ENCODE measurements at regions not wholly inside any gene's neighbourhood (a gene's known extent, or its start where the extent isn't known, plus 50 kb on each side); places are given as distances from the start of the nearest gene placed in this dataset.

DNA sequence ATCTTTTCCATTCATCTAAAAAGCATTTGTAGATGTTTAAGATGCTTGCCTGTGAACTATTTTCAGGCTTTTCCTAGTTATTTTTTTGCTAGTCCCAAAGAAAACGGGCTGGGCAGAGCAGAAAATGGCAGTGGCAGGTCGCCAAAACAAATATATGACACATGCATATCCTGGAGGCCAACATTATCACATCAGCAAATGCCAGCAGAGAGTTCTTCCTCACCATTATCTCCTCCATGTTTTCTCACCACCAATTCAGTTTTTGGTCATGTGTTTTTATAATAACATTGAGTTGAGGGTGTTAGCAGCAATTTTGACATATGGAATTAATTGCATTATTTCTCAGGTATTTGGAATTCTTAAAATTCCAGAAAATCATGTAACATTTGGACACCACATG lies 97.9 kb upstream of the EOLA2 start:
- intact Hi-C loops (cut with micrococcal nuclease): no loop called here
- Mint-ChIP-seq H3K27ac (no peak overlapping the region), H3K4me3 (no peak overlapping the region), H3K27me3 (ENCODE audit: low read depth) (no peaks in the 10 kb centered on the region), H3K9me3 (peaks cover 9% of the 10 kb centered on the region), H3K36me3 (ENCODE audit: low read depth) (peaks cover 2% of the 10 kb centered on the region), H3K4me1 (ENCODE audit: low read depth) (no peaks in the 10 kb centered on the region)
- CTCF ChIA-PET: no interaction called here
- DNase-seq: no peak

DNA sequence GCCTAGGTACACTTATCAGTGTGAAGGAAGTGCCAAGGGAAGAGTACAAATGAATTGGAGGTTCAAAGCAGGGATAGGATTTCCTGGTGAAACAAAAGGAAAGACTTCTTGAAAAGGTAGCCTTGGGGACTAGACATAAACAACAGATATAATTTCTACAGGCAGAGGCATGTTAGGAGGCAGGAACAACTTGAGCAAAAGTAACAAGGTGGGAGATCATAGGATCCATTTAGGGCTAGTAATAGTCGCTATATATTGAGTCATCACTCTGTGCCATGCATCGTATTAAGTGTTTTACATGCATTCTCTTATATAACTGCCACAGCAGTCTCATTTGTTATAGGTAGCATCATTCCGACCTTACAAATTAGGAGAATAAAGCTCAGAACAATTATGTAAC lies 98.3 kb upstream of the EOLA2 start:
- intact Hi-C loops (cut with micrococcal nuclease): no loop called here
- DNase-seq: no peak
- Mint-ChIP-seq H3K4me3 (no peak overlapping the region), H3K27me3 (ENCODE audit: low read depth) (no peaks in the 10 kb centered on the region), H3K9me3 (peaks cover 9% of the 10 kb centered on the region), H3K4me1 (ENCODE audit: low read depth) (no peaks in the 10 kb centered on the region), H3K27ac (no peak overlapping the region), H3K36me3 (ENCODE audit: low read depth) (peaks cover 2% of the 10 kb centered on the region)
- CTCF ChIA-PET: no interaction called here

DNA sequence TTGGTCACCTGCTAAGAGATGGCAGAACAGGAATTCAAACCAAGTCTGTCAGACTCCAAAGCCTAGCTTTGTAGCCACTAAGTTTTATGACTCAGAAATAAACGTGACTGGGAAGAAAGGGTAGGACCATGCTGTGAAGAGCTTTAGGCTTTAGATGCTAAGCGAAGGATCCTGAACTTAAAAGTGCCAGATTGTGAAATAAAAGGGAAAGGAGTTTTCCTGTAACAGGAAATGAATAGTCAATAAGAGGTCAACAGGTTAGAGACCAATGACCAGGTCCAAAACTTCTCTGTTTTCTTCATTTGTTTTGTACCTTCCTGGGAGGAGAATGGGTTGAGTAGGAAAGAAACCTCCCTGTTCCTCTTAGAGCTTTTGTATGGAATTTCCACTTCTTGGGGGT lies 98.8 kb upstream of the EOLA2 start:
- intact Hi-C loops (cut with micrococcal nuclease): no loop called here
- peaks cover 2% of the 10 kb centered on the region for H3K36me3 Mint-ChIP-seq (ENCODE audit: low read depth)
- CTCF ChIA-PET: no interaction called here
- H3K4me3 Mint-ChIP-seq: no peak overlapping the region
- no peak for DNase-seq
- no peaks in the 10 kb centered on the region for H3K4me1 Mint-ChIP-seq (ENCODE audit: low read depth)
- H3K9me3 Mint-ChIP-seq: peaks cover 9% of the 10 kb centered on the region
- no peaks in the 10 kb centered on the region for H3K27me3 Mint-ChIP-seq (ENCODE audit: low read depth)
- H3K27ac Mint-ChIP-seq: no peak overlapping the region

DNA sequence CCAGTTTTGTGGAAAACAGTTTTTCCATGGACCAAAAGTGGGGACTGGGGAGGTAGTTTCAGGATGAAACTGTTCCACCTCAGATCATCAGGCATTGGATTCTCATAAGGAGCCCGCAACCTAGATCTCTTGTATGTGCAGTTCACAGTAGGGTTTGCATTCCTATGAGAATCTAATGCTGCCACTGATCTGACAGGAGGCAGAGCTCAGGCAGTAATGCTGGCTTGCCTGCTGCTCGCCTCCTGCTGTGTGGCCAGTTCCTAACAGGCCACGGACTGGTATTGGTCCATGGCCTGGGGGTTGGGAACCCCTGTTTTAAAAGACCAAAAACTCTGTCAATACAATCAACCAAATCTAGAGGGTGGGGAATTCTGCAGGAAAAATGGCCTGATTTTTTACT lies 100.0 kb upstream of the EOLA2 start:
- H3K4me3 Mint-ChIP-seq: no peak overlapping the region
- H3K27me3 Mint-ChIP-seq (ENCODE audit: low read depth): peaks cover 4% of the 10 kb centered on the region
- intact Hi-C loops (cut with micrococcal nuclease): no loop called here
- peaks cover 9% of the 10 kb centered on the region for H3K9me3 Mint-ChIP-seq
- DNase-seq: no peak
- CTCF ChIA-PET: no interaction called here
- H3K4me1 Mint-ChIP-seq (ENCODE audit: low read depth): no peaks in the 10 kb centered on the region
- H3K36me3 Mint-ChIP-seq (ENCODE audit: low read depth): peaks cover 2% of the 10 kb centered on the region
- H3K27ac Mint-ChIP-seq: no peak overlapping the region

DNA sequence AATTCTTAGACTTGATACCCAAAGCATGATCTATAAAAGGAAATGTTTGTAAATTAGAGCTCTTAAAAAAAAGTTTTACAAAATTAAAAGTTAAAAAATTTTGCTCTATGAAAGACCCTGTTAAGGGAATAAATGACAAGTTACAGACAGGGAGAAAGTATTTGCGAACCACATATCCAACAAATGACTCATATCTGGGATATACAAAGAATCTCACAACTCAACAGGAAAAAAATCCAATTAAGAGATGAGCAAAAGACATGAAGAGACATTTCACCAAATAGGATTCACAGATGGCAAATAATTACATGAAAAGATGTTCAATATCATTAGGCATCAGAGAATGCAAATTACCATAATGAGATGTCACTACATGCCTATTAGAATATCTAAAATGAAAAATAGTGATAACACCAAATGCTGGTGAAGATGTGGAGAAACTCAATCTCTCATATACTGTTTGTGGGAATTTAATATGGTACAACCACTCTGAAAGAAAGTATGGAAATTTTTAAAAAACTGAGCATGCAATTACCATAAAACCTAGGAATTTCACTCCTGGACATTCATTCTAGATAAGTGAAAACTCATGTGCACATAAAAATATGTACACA lies 100.8 kb upstream of the EOLA2 start:
- no peak for DNase-seq
- H3K4me3 Mint-ChIP-seq: no peak overlapping the region
- intact Hi-C loops (cut with micrococcal nuclease): no loop called here
- CTCF ChIA-PET: no interaction called here
- H3K9me3 Mint-ChIP-seq: peaks cover 9% of the 10 kb centered on the region
- H3K36me3 Mint-ChIP-seq (ENCODE audit: low read depth): peaks cover 2% of the 10 kb centered on the region
- peaks cover 4% of the 10 kb centered on the region for H3K27me3 Mint-ChIP-seq (ENCODE audit: low read depth)
- no peaks in the 10 kb centered on the region for H3K4me1 Mint-ChIP-seq (ENCODE audit: low read depth)
- H3K27ac Mint-ChIP-seq: no peak overlapping the region

DNA sequence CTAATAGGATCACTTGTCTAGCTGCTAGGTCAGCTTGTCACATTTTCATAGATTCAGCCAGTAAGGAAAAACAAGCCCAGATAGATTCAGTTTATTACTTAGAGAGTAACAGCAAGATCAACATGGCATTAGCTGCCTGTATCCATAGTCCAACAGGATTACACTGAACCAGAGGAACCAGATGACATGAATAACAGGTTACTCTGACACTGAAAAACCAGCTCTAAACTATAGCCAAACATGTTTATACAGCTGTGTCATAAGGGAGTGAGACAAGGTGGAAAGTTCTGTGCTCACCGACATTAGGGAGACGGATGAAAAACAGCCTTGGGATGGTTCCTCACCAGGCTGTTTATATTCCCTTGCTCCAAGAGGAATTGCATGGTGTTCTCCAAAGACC lies 102.9 kb upstream of the EOLA2 start:
- intact Hi-C loops (cut with micrococcal nuclease): no loop called here
- no peaks in the 10 kb centered on the region for H3K4me1 Mint-ChIP-seq (ENCODE audit: low read depth)
- CTCF ChIA-PET: interaction anchor here (0.7 kb wide), 1 partner anchor 505 kb away, joined by 3 read pairs; no protein-coding TSS in a partner anchor

DNA sequence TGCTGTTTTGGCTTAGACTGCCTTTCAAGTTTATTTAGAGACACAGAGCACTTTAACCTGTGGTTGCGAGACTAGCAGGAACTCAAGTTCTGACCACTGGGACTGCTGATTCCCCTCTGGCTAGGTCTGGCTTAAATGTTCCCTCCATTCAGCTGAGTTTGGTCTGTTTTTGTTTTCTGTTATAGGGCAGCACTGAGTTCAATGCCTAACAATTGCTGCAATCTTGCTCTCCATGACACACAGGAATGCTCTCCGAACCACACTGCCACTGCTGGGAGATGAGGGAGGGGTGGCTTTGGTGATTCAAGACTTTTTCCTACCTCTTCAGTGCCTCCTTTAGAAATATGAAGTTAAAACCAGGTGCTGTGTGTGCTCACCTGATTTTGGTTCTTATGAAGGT lies 106.3 kb upstream of the EOLA2 start:
- Mint-ChIP-seq H3K27ac (no peak overlapping the region), H3K9me3 (no peaks in the 10 kb centered on the region), H3K4me3 (no peak overlapping the region), H3K4me1 (ENCODE audit: low read depth) (no peaks in the 10 kb centered on the region), H3K36me3 (ENCODE audit: low read depth) (no peaks in the 10 kb centered on the region), H3K27me3 (ENCODE audit: low read depth) (peaks cover 4% of the 10 kb centered on the region)
- CTCF ChIA-PET: no interaction called here
- intact Hi-C loops (cut with micrococcal nuclease): no loop called here
- DNase-seq: no peak

More for the DNA sequence above, 102.9 kb upstream of the EOLA2 start:
- DNase-seq: no peak
- no peaks in the 10 kb centered on the region for H3K9me3 Mint-ChIP-seq
- peaks cover 4% of the 10 kb centered on the region for H3K27me3 Mint-ChIP-seq (ENCODE audit: low read depth)
- H3K36me3 Mint-ChIP-seq (ENCODE audit: low read depth): no peaks in the 10 kb centered on the region
- H3K27ac Mint-ChIP-seq: no peak overlapping the region
- H3K4me3 Mint-ChIP-seq: no peak overlapping the region

DNA sequence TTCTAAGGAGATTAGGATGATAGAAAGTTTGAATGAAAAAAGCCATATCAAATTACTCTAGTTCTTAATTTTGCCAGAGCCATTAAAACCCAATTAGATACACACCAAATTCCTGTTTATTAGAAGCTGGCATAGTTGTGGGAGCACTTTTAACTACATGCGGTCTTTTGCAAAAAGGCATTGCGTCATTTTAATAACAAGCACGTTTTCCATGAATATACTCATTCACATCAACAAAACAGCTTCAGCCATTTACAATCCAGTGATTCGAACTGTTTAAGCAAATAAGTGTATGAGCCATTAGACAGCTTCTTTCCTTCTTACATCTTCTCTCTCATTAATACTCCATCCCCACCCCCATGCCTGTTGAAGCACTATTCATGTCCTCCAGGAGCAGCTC lies 109.5 kb upstream of the EOLA2 start:
- H3K27me3 Mint-ChIP-seq (ENCODE audit: low read depth): peaks cover 2% of the 10 kb centered on the region
- H3K4me3 Mint-ChIP-seq: no peak overlapping the region
- intact Hi-C loops (cut with micrococcal nuclease): no loop called here
- no peaks in the 10 kb centered on the region for H3K4me1 Mint-ChIP-seq (ENCODE audit: low read depth)
- no peak for DNase-seq
- H3K27ac Mint-ChIP-seq: no peak overlapping the region
- CTCF ChIA-PET: no interaction called here
- no peaks in the 10 kb centered on the region for H3K9me3 Mint-ChIP-seq
- no peaks in the 10 kb centered on the region for H3K36me3 Mint-ChIP-seq (ENCODE audit: low read depth)

DNA sequence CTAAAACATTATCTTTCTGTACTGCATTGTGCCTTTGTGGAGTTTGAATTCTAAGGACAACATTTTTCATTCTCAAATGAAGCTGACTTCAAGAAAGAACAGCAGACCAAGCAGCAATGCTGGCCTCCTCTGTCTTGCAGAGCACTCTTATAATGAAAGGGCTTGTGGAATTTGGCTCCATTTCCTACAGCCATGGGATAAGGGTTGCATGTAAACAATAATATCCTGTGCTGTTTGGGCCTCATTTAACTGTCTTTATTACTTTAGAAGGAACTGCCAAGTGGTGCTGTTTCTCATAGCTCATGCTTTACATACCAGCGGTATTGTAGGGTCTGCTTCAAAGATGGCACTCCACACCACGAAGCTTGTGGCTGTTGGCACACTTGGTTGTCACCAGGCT lies 111.4 kb upstream of the EOLA2 start:
- H3K27me3 Mint-ChIP-seq (ENCODE audit: low read depth): no peaks in the 10 kb centered on the region
- no peaks in the 10 kb centered on the region for H3K36me3 Mint-ChIP-seq (ENCODE audit: low read depth)
- H3K9me3 Mint-ChIP-seq: no peaks in the 10 kb centered on the region
- H3K27ac Mint-ChIP-seq: no peak overlapping the region
- DNase-seq: no peak
- CTCF ChIA-PET: interaction anchor here (0.5 to 1.4 kb wide), 3 partner anchors 91 to 584 kb away, joined by 3 read pairs; no protein-coding TSS in a partner anchor
- H3K4me1 Mint-ChIP-seq (ENCODE audit: low read depth): no peaks in the 10 kb centered on the region
- H3K4me3 Mint-ChIP-seq: no peak overlapping the region
- intact Hi-C loops (cut with micrococcal nuclease): no loop called here

DNA sequence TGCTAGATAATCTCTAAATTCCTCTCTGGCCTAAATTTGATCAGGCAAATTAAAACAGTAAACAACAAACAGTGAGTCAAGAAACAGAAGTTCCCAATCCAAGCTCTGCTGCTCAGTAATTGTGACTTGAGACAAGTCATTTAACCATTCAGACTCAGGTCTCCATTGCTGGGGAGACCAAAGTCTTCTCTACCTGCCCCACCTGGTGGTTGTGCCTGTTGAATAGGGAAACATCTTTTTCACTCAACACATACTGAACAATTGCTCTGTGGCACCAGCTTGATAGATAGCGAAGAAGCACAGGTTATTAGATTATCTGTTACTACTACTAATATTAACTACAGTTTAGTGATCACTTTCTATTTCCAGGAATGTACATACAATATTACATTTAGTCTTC lies 112.1 kb upstream of the EOLA2 start:
- Mint-ChIP-seq H3K36me3 (ENCODE audit: low read depth) (no peaks in the 10 kb centered on the region), H3K27ac (no peak overlapping the region), H3K27me3 (ENCODE audit: low read depth) (no peaks in the 10 kb centered on the region), H3K4me3 (no peak overlapping the region), H3K9me3 (no peaks in the 10 kb centered on the region), H3K4me1 (ENCODE audit: low read depth) (no peaks in the 10 kb centered on the region)
- CTCF ChIA-PET: interaction anchor here (0.5 to 1.4 kb wide), 4 partner anchors 13 to 583 kb away, joined by 3 to 4 read pairs (median 3); no protein-coding TSS in a partner anchor
- intact Hi-C loops (cut with micrococcal nuclease): no loop called here
- DNase-seq: peak; percentile 12

DNA sequence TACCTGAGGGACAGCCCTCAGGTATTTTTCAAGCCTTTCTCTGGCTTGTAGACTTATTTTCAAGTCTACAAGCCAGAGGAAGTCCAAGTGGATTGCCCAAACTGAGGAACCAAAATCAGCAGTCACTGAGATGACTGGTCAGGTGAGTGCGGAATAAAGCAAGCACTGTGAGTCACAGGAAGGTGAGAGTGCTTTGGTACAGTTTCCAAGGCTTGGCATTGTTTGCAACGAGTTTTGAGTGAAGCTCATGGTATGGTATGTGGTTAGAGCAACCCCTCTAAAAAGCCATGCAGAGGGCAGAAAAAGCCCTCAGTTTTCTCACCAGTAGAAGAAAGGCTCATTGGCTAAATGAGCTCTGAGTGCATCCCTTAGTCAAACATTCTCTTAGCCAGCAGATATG lies 112.8 kb upstream of the EOLA2 start:
- CTCF ChIA-PET: interaction anchor here (0.7 to 1.4 kb wide), 2 partner anchors 25 to 111 kb away, joined by 3 read pairs; no protein-coding TSS in a partner anchor
- Mint-ChIP-seq H3K27me3 (ENCODE audit: low read depth) (no peaks in the 10 kb centered on the region), H3K36me3 (ENCODE audit: low read depth) (no peaks in the 10 kb centered on the region), H3K27ac (no peak overlapping the region), H3K9me3 (no peaks in the 10 kb centered on the region), H3K4me3 (no peak overlapping the region), H3K4me1 (ENCODE audit: low read depth) (no peaks in the 10 kb centered on the region)
- no peak for DNase-seq
- intact Hi-C loops (cut with micrococcal nuclease): no loop called here

DNA sequence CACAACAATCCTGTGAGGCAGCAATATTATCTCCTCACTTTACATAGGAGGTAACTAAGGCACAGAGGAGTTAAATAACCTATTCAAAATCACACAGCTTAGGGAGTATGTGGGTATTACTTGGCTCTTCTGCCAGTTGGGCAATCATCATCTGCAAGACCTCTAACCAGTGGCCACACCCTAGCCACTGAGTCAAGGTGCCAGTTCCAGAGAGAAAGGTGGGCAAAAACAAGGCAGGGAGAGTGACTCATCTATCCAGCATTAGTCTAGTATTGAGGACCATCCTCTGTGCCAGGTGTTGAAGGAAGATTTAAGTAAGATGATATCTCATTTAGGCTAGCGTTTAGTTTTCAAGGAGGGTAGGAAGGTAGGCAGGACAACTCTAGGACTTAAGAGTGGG lies 113.9 kb upstream of the EOLA2 start:
- Mint-ChIP-seq H3K27me3 (ENCODE audit: low read depth) (no peaks in the 10 kb centered on the region), H3K4me3 (no peak overlapping the region), H3K9me3 (no peaks in the 10 kb centered on the region), H3K36me3 (ENCODE audit: low read depth) (no peaks in the 10 kb centered on the region), H3K4me1 (ENCODE audit: low read depth) (no peaks in the 10 kb centered on the region), H3K27ac (no peak overlapping the region)
- intact Hi-C loops (cut with micrococcal nuclease): no loop called here
- CTCF ChIA-PET: no interaction called here
- no peak for DNase-seq

DNA sequence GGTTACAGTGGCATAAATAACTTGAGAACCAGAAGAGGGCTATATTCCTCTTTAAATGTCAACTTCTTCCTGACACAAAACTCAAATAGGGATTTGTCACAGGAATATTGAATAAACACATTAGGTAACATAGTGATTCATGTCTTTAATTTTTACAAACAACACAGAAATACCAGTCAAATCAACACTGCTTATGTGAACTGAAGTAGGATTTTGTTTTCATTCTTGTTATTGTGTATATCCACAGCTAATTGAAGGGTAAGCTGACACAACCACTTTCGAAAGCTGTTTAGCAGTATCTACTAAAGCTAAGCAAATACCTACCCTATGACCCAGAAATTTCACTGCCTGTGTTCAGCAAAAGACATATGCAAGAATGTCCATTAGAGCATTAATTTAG lies 120.4 kb upstream of the EOLA2 start:
- H3K4me3 Mint-ChIP-seq: no peak overlapping the region
- H3K36me3 Mint-ChIP-seq (ENCODE audit: low read depth): no peaks in the 10 kb centered on the region
- H3K4me1 Mint-ChIP-seq (ENCODE audit: low read depth): no peaks in the 10 kb centered on the region
- H3K27me3 Mint-ChIP-seq (ENCODE audit: low read depth): peaks cover under 1% of the 10 kb centered on the region
- CTCF ChIA-PET: no interaction called here
- intact Hi-C loops (cut with micrococcal nuclease): no loop called here
- DNase-seq: no peak
- H3K27ac Mint-ChIP-seq: no peak overlapping the region
- no peaks in the 10 kb centered on the region for H3K9me3 Mint-ChIP-seq
